HG03025 (cell line): ENCODE measurements at regions not wholly inside any gene's neighbourhood (a gene's known extent, or its start where the extent isn't known, plus 50 kb on each side); places are given as distances from the start of the nearest gene placed in this dataset.

Source experiments
- ATAC-seq: cut with Tn5 transposase; IDR thresholded peaks from one replicate; pipeline ENCODE4 v1.9.1; 2021; ENCODE audit warnings: mild to moderate bottlenecking, moderate library complexity; ENCODE audit not compliant: unreplicated experiment, low FRiP score

DNA sequence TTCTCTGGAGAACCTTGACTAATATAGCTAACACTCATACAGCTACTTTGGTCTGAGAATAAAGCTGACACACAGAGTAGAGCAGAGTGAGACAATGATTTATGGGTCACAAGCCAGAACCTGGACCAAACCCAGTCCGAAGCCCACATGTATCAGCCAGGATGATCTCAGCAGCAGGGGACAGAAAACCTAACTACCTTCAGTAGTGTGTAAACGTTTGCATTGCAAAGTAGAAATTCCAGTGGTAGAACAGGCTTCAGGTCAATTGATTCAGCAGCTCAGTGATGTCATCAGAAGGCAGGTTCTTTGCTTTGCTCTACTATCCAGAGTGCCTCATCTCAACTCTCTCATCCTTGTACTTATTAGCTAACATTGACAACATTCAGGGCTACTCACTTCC lies 62.5 kb upstream of the PALS2 start:
- ATAC-seq, result no peak

DNA sequence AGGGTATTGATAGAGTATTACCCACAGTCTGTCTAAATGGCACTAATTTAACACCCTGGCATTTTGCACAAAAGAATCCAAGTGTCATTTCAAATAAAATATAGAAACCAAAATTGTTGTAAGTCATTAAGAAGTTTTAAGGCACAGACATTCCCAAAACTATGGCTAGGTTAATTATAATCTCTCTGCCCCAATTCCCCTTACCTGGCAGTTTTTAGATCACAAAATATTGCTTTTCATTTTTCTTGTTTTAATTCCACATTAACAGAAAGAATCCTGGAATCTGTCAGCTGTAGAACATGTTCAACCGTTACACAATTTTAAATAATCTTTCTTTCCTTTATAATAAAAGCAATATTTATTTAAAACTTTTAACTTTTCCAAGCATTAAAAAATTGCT lies 56.1 kb upstream of the PALS2 start:
- ATAC-seq, result no peak

DNA sequence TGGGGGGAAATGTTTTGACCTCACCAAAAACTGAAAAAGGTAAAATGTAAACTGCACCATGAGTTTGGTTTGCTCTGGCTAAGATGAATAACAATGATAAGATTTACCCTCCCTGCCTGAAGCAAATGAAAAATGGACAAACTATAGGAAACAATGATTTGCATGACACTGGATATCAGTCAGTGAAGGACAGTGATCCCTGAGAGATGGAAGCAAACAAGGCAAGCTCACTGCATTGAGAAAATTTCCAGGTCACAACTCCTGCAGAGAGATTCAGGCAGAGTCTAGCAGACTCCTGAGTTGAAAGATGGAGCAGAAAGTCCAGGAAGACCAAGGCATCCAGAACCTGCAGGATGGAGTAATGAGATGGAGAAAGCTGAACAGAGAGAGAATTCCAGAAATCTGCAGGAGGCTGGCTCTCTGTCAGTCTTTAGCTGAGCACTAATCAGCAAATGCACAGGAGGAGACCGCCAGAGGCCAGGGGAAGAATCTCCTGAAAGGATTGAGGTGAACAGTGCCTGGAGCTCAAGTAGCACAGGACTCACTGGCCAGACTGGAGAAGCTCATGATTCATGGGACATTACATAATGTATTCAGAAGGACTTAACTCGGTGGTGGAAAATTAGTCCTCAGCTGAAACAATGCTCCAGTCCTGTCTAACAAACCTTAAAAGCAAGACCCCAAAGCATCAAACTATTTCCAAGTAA lies 51.2 kb upstream of the PALS2 start:
- ATAC-seq, result no peak
